CD1c-positive myeloid dendritic cell (primary cell): ENCODE measurements at regions not wholly inside any gene's neighbourhood (a gene's known extent, or its start where the extent isn't known, plus 50 kb on each side); places are given as distances from the start of the nearest gene placed in this dataset.

Experiments used
- DNase-seq: peaks from one replicate; pipeline ENCODE4 v3.0.0-alpha.2; 2016; ENCODE audit errors: extremely low spot score

DNA sequence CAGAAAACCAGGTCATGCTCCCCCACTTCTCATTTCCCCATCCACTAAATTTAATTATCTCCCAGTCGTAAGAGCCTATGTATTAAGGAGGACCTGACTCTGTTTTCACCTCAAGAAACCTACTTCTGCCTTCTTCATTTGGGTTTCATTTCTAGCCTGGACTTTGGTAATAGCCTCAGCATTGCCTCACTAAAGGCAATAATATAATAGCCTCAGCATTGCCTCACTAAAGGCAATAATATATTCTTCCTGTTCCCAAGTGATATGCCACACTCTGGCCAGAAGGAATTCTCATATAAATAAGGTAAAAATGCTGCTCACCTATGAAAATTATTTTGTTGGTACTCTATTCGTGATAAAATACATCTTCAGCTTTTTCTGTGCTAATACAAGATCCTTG is 993.9 kb downstream of the EFNB2 start:
- no peak for DNase-seq

DNA sequence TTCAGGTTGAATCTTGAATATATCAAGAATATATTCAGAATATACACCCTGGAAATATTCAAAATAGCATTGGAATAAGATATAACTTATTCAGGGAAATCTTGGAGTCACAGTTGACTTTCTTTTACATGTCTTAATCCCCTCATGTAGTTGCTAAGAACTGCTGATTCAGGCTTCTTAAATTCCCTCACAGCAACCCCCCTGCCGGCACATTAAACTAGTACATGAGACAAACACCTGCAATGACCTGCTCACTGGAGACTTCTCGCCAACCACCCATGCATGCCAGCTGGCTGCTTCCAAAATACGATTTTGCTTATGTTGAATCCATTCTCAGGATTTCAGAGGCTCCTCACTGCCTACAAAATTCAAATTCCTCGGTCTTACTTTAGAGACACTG is 997.1 kb downstream of the EFNB2 start:
- DNase-seq = no peak

DNA sequence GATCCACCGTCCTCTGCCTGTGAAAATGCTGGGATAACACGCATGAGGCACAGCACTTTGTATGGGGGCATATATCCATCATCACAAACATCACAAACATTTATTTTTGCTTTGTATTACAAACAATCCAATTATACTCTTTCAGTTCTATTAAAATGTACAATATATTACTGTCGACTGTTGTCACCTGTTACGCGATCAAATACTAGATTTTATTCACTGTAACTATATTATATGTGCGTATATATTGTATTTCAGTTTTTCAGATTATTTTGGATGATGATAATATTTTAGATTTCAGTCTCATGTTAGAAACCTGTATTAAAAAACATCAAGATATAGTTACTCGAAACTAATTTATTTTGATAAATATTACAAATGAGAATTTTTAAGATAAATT is 998.3 kb downstream of the EFNB2 start:
- DNase-seq = no peak

DNA sequence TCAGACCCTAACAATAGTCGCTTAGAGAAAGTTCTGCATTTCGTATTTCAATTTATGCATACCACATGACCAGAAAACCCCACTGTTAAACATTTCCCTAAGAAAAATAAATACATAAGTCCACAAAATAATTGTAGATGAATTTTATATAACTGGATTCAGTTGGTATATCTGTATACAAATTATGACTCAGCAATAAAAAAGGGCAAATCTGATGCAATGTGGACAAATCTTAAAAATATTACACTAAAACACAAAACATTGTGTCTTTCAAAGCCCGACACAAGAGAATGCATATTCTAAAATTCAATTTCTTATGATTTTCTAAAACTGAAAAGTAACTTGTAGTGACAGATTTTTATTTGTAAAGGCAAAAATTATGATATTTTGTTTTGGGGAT is 1005.0 kb downstream of the EFNB2 start:
- DNase-seq = no peak

DNA sequence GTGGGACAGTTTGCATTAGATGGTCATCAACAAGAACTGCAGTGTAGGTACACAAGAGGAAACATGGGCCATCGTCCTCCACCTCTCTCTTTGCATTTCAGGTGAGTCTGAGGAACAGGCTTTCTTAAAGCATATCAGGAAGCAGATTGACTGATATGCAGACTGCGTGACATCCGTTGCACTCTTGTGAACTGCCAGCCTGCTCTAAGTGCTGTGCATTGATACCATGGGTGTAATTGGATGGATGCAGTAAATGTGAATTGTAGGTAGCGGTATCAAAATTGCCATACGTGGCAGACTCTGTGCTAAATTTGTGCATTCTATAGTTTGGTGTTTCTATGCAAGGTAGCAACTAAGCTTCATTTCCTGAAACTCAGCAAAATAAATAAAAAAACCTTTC is 1008.3 kb downstream of the EFNB2 start:
- no peak for DNase-seq

DNA sequence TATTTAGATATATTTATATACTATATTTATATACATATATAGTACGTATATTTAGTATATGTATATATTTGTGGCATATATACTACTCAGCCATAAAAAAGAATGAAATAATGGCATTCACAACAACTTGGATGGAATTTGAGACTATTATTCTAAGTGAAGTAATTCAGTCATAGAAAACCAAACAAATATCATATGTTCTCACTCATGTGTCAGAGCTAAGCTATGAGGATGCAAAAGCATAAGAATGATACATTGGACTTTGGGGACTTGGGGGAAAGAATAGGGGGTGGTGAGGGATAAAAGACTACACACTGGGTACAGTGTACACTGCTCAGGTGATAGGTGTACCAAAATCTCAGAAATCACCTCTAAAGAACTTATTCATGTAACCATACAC is 1015.7 kb downstream of the EFNB2 start:
- no peak for DNase-seq

DNA sequence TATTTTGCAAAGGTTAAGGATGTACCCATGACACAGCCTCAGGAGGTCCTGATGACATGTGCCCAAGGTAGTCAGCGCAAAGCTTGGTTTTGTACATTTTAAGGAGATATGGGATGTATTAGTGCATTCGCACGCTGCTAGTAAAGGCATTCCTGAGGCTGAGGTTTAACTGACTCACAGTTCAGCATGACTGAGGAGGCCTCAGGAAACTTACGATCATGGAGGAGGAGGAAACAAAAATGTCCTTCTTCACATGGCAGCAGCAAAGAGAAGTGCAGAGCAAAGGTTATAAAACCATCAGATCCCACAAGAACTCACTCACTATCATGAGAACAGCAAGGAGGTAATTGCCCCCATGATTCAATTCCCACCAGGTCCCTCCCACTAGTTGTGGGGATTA is 1017.4 kb downstream of the EFNB2 start:
- DNase-seq = no peak

DNA sequence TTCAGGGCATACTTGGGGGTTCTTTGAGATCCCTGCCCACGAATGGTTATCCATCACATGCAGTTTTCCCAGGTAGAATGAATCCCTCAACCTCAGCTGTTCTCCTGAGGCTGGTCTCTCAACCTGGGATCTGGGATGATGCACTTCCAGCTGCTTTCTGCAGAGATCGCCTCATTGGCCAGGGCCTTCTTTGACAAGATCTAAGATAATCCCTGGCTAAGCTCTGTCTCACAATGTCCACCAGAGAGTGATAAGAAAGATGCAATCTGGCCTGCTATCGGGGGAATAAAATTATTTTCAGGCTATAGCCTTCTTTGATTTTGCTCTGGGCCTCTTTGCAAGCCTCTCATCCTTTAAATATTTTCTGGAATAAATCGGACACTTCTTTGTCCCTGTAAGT is 1021.1 kb downstream of the EFNB2 start:
- DNase-seq = no peak

DNA sequence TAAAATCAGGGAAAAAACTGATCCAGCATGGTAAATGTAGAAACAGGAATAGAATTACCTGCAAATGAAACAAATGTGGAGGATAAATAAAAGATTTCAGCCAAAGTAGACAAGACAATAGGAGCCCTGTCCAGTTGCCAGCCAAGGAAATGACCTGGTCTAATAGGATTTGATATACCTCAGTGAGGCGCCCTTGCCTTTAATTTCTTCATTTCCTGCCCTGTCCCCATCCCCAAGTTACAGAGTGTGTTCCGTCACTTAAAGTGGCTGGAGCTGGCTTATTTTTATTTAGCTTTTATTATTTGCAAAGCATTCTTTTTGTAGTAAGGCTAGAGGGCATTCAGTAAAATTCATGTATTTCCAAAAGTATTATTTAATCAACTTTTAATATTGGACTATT is 1022.0 kb downstream of the EFNB2 start:
- no peak for DNase-seq

DNA sequence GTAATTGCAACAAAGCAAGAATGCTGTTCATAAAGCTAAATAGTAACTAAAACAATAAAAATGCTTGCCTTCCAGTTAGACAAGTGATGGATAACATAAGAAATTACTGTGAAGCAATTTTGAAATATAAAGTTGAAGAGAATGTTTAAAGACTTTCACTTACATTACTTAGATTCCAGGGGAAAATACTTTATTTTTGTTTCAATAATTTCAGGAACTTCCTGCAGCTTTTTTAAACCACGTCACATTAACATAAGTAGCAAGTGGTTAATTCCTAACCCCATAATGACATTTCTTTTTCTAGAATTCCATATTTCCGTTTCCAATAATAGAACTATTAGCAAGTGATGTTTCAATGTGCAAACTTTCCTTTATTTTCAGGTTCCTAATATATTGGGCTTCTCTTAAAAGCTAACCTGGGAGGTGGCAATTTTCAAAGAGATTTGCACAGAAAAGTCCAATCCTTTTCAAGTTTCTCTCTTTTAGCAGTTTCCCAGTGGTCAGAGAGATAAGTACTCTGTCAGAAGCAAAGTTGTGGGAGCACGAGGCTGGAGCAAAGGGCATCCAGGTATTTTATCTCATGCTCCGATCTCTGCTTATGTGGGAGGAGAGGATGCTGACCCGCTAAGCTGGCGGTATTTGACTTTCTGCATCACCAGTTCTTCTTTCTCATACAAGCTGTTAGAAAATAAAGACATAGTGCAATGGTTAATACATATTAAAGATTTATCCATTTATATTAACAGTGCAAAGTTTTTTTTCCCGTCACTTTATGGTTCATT is 1025.3 kb downstream of the EFNB2 start:
- no peak for DNase-seq

DNA sequence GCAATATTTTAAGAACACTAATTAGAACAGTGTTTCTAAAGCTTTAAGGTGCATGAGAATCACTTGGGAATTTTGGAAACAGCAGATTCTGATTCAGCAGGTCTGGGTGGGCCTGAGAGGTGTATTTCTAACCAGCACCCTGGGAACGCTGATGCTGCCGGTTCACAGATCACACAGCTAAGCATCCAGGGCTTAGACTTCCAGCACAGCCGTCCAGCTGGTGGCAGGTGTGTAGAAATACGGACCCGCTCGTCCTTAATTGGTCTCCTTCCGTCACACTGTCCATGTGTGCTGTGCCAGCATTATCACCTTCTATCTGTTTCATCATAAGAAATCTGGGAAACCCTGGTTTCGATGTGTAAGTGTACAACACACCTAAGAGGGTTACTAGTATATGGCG is 1029.0 kb downstream of the EFNB2 start:
- DNase-seq = no peak

DNA sequence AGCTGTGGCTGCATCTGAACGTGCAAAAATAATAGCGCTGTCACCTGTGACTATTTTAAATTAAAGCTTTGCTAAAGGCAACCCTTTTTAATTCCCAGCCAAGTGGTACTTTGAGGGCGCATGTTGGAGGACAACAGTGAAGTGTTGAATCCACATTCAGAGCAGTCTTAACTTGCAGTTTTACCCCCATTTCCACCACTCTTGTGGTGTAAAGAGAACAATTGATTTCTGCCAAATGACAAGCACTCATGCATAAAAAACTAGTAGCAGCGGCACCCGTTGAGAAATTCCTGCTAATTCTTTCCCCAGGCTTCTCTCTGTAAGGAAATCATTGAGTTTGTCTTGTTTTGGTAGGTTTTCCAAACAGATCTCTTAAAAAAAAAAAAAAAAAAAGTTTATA is 1033.3 kb downstream of the EFNB2 start:
- no peak for DNase-seq

DNA sequence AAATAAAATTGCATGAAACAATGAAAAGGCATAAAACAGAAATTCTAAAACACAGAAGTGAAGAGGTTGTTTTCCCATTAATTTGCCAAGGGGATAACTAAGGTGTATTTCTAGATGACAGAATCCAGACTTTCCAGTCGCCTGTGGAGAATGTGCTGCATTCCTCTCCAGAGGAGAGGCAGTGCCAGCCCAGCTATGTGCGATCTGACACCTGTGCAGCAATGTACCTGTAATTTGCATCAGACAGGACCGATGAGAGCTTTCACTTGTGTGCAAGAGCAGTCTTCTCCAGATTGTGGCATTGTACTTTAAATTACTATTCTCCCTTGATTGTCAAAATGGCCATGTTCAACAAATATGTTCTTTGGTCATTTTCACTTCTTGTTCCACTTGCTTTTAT is 1037.9 kb downstream of the EFNB2 start:
- no peak for DNase-seq

DNA sequence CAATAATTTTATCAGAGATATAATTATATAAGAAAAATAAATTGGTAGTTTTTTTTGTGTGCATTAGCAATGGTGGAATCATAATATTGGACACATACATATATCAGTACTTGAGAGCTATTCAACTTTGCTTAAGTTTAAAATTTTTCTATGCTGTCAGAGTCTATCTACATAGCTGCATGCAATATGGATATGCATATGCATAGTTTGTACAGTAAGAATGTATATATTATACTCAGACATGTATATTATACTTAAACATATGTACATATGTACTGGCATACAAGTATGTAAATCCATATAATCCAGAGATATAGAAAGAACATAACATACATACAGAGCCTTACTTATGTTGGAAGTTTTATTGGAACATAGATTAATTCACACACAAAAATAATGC is 1043.2 kb downstream of the EFNB2 start:
- no peak for DNase-seq

DNA sequence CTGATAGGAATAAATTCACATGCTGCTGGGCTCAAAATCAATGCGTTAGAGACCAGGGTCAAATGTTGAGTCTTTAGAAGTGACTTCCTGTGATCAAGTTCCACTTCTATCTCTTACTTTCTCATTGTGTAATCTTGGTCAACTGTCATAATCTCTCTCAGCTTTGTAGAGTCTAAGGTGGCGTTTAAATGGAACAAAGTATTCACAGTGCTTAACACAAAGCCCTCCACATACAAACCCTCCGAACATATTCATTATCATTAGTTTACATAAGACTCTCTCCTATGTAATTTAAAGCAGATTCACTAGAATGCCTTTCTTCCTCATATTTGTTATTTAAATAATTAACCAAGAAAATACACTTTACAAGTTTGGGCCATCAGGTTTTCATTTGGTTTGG is 1044.1 kb downstream of the EFNB2 start:
- DNase-seq = no peak

DNA sequence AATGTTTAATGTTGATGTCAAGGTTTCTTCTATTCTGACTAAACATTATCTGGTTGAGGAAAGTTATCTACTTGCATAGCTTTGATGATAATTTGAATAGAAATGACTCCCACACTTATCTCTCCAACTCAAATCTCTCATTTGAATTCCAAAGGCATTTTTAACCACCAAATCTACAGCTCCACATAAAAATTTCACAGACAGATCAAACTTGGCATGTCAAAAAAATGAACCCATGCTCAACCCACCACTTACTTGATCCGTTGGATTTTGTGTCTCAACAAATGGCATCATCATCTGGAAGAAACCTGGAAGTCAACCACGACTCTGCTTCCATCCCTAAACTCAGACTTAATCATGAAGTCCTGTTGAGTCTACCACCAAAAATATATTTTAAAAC is 1050.4 kb downstream of the EFNB2 start:
- no peak for DNase-seq

DNA sequence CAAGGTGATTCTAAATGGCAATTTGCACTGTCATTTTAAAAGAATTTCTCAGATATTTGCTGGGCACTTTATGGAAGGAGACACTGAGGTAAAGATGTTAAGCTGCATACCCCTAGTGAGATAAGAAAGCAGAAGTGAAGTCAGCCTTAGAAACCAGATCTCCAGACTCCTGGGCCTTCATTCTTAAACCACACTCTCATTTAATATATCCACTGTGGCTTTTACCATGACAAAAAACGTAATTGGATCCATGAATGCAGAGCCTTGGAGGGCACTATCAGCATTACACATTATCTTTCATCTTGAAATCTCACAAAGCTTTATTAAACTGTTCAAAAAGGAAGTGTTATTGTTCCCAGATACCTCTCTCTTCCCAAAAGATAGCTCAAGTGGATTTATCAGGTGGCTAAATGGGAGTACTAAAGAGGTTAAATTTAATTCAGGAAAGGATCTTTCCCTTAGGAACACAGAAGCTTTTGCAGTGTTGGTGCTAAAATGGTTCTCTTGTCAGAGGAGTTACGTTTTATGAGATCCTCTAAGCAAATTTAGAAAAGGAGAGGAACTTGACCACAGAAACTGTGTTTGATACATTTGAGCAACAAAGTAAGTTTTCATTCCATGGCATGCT is 1060.4 kb downstream of the EFNB2 start:
- no peak for DNase-seq

DNA sequence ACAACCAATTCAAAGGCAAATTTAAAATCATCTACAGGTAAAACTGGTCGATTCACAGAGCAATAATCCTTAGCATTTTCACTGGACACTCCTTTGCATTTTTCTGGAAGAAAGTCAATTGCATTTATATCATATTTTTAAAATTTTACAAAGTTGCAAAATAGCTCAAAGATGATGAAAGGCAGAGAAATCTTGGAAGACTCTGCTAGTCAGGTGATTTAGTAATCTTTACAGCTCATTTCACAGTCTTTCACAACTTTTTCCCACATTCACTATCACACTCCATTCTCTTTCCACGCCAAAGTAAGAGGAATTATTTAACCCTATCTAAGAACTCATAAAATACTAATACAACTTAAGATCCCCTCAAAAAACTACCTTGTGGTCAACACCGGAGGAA is 1063.8 kb downstream of the EFNB2 start:
- no peak for DNase-seq

DNA sequence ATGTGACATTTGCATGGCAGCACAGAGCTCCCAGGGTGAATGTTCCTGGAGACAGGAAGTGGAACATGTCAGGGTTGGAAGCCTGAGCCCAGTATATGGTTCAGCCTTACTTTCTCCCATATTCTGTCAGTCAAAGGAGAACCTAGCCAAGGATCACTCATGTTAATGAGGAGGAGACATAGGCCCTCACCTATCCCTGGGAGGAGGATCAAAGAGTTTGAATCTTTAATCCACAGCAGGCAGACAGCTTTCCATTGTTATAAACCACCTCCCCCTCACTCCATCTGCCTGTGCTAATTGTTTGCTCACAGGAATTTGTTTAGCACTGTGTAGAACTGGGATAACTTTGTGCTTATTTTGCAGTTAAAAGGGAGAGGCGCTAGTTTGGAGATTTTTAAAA is 1069.1 kb downstream of the EFNB2 start:
- no peak for DNase-seq

DNA sequence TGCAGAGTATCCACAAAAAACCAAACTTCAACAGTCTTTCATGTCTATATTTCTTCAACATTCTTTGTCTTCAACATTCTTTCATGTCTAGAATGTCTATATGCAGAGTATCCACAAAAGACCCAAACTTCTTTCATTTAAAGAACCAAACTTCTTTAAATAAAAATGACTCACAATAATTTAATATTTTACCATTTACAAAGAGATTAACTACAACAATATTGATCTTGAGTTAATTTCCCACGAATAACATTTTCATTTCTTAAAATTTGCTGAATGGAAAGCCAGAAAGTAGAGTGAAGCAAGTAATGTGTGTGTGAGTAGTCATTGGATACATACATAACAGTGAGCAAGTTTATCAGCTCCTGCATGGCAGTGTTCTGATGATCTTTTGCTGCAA is 1069.7 kb downstream of the EFNB2 start, which contains the start of gene DAOA:
TSS of gene DAOA (plus strand) at position 301 of the 400 bp plus-strand sequence.
- no peak for DNase-seq

DNA sequence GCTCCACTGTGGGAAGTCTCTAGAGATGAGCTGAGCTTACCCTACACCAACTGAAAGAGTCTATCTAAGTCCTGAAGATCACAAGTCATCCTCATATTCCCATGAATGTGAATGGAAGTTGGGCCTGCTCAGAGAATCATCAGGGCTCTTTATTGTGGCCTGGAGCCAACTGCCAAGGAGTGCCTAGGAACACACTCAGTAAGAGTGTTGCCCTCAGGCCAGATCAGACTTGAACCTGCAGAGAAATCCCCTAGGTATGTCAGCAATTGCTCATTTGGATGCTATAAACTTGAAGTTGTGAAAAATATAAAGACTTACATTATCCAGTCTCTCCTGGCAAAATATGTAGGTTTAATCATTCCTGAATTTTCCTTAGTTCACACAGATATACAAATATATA is 1070.2 kb downstream of the EFNB2 start:
- DNase-seq = no peak

DNA sequence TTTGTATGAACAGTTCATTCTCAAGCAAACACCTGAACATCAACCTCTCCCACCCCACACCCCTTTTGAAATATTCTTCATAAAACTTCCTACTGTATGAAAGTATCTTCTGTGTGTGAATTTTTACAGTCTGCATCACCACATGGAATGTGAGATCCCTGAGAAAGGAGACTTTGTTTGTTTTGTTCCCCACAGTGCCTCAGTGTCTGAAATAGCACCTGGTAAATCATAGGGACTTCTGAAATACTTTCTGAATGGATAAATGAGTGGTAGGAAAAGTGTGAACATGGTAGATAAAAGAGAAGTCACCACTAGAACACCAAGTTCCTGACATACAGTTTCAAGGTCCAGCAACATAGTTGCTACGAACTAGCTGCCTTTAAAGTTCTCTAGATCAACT is 1071.2 kb downstream of the EFNB2 start:
- DNase-seq = no peak

DNA sequence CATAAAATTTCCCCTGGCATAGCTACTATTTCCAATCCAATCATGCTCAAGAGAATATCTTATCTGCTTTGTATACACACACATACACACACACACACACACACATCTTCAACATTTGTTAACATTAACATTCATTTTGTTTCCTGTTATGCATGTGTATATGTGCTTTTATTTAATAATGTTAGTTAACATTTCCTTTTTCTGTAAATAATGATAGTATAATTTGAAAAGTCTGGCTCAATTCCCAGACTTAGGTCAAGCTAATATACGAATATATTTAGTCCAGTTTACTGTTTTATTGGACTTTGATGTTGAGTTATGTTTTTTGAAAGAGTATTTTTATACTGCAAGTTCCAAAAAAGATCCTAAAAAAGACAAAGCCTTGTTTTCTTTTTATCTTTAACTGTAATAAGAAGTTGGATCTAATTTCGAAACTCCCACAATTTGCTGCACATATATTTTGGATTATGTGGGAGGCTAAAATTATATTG is 1072.4 kb downstream of the EFNB2 start:
- DNase-seq = no peak

DNA sequence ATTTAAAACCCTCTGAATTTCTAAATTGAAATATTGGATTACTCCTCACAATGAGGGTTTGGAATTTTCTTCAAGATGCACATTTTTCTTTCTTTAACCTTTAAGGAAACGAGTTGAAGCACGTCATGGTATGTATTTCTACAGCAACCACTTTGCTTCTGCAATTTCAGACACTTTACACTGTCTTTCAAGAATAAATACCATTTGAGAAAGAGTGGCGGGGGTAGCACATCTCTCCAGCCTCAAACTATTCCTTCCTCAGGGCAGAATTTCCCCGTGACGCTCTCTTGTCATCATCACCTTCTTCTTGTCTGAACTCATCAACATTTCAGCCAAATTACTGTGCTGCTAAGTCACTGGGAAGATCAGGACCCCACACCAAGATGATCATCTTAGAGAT is 1073.4 kb downstream of the EFNB2 start:
- no peak for DNase-seq
